Neural crest cell (in vitro differentiated cells): ENCODE measurements at regions not wholly inside any gene's neighbourhood (a gene's known extent, or its start where the extent isn't known, plus 50 kb on each side); places are given as distances from the start of the nearest gene placed in this dataset.
A peak's percentile ranks its signal among the peaks of the same experiment; 100 is the strongest.

Experiments used
- DNase-seq: peaks from one replicate; pipeline ENCODE4 v3.0.0; 2021; ENCODE audit warnings: low read depth, mixed read lengths, low spot score
- H3K27ac Mint-ChIP-seq: one replicate; pipeline ENCODE4 v1.8.0; 2021; ENCODE audit warnings: mild to moderate bottlenecking, mixed read lengths; ENCODE audit not compliant: unreplicated experiment
- H3K27me3 Mint-ChIP-seq: 2 replicates; pipeline ENCODE4 v1.8.0; 2021; ENCODE audit warnings: low read depth, mild to moderate bottlenecking, mixed read lengths
- H3K36me3 Mint-ChIP-seq: 2 replicates; pipeline ENCODE4 v1.8.0; 2021; ENCODE audit warnings: low read depth, mild to moderate bottlenecking, mixed read lengths
- H3K4me1 Mint-ChIP-seq: 2 replicates; pipeline ENCODE4 v1.8.0; 2021; ENCODE audit warnings: mixed read lengths
- H3K4me3 Mint-ChIP-seq: one replicate; pipeline ENCODE4 v1.8.0; 2021; ENCODE audit warnings: mild to moderate bottlenecking, mixed read lengths
- H3K9me3 Mint-ChIP-seq: 2 replicates; pipeline ENCODE4 v1.8.0; 2021; ENCODE audit warnings: mixed read lengths
- CTCF ChIP-seq: fragments of 200-600 bp; sonication (generic); conservative IDR thresholded peaks from 2 replicates; pipeline ENCODE4 v1.5.0; 2021; ENCODE audit warnings: antibody characterized with exemption, mild to moderate bottlenecking

GRCh38 chr4:122073615-122074014, 78.5 kb upstream of the BLTP1 start:
- Mint-ChIP-seq H3K4me1 (peaks cover 4% of the 10 kb centered on the region), H3K4me3 (no peak overlapping the region), H3K27ac (no peak overlapping the region), H3K9me3 (no peaks in the 10 kb centered on the region), H3K27me3 (no peaks in the 10 kb centered on the region), H3K36me3 (no peaks in the 10 kb centered on the region)
- no peak for DNase-seq
- no peak for TF ChIP-seq CTCF

GRCh38 chr4:122065915-122066314, 86.2 kb upstream of the BLTP1 start:
- Mint-ChIP-seq H3K27me3 (no peaks in the 10 kb centered on the region), H3K36me3 (no peaks in the 10 kb centered on the region), H3K27ac (no peak overlapping the region), H3K4me3 (no peak overlapping the region), H3K4me1 (no peaks in the 10 kb centered on the region), H3K9me3 (no peaks in the 10 kb centered on the region)
- no peak for DNase-seq
- TF ChIP-seq CTCF: no peak

- TF ChIP-seq CTCF: no peak
- no peaks in the 10 kb centered on the region for H3K4me1 Mint-ChIP-seq
- H3K27ac Mint-ChIP-seq: no peak overlapping the region
- no peak overlapping the region for H3K4me3 Mint-ChIP-seq
- no peaks in the 10 kb centered on the region for H3K27me3 Mint-ChIP-seq
- H3K36me3 Mint-ChIP-seq: no peaks in the 10 kb centered on the region
- no peak for DNase-seq
- H3K9me3 Mint-ChIP-seq: no peaks in the 10 kb centered on the region
Measured at GRCh38 chr4:122065149-122065548, 87.0 kb upstream of the BLTP1 start.

GRCh38 chr4:122053186-122053585, 98.9 kb upstream of the BLTP1 start:
- H3K36me3 Mint-ChIP-seq: no peaks in the 10 kb centered on the region
- TF ChIP-seq CTCF: no peak
- H3K4me1 Mint-ChIP-seq: peaks cover 4% of the 10 kb centered on the region
- no peak for DNase-seq
- no peaks in the 10 kb centered on the region for H3K27me3 Mint-ChIP-seq
- no peaks in the 10 kb centered on the region for H3K9me3 Mint-ChIP-seq
- no peak overlapping the region for H3K4me3 Mint-ChIP-seq
- H3K27ac Mint-ChIP-seq: peak overlapping the region; percentile 29

- Mint-ChIP-seq H3K27ac (no peak overlapping the region), H3K4me3 (no peak overlapping the region), H3K36me3 (no peaks in the 10 kb centered on the region), H3K27me3 (no peaks in the 10 kb centered on the region), H3K9me3 (no peaks in the 10 kb centered on the region), H3K4me1 (peaks cover 4% of the 10 kb centered on the region)
- no peak for TF ChIP-seq CTCF
- no peak for DNase-seq
Measured at GRCh38 chr4:122052677-122053076, 99.5 kb upstream of the BLTP1 start.

GRCh38 chr4:122050841-122051240, 99.0 kb upstream of the TRPC3 start:
- TF ChIP-seq CTCF: no peak
- Mint-ChIP-seq H3K27ac (no peak overlapping the region), H3K36me3 (no peaks in the 10 kb centered on the region), H3K9me3 (no peaks in the 10 kb centered on the region), H3K27me3 (no peaks in the 10 kb centered on the region), H3K4me3 (no peak overlapping the region), H3K4me1 (peaks cover 4% of the 10 kb centered on the region)
- no peak for DNase-seq
